Right kidney (tissue), 1 donor: ENCODE measurements at regions not wholly inside any gene's neighbourhood (a gene's known extent, or its start where the extent isn't known, plus 50 kb on each side); places are given as distances from the start of the nearest gene placed in this dataset.
"Not testable (repeated sequence)": the region's sequence is repeated elsewhere in the genome, so short reads cannot be mapped to it uniquely, and the experiment has no call there.

Experiments
- DNase-seq: peaks from one replicate; pipeline ENCODE4 v3.0.0-alpha.2; 2016

GRCh38 chr1:221473411-221473810, 268.5 kb downstream of the DUSP10 start:
- DNase-seq, result peak; percentile 18

- no peak for DNase-seq
These were observed 264.6 kb downstream of the DUSP10 start for GRCh38 chr1:221477252-221477651.

GRCh38 chr1:221478050-221478949, 263.6 kb downstream of the DUSP10 start:
- DNase-seq, result no peak

GRCh38 chr1:221487781-221488524, 253.9 kb downstream of the DUSP10 start:
- DNase-seq, result no peak

GRCh38 chr1:221488550-221488949, 253.3 kb downstream of the DUSP10 start:
- DNase-seq, result no peak

GRCh38 chr1:221494670-221495069, 247.2 kb downstream of the DUSP10 start:
- DNase-seq, result no peak

- no peak for DNase-seq
These were observed 244.8 kb downstream of the DUSP10 start for GRCh38 chr1:221497046-221497445.

- DNase-seq, result no peak
These were observed 238.6 kb downstream of the DUSP10 start for GRCh38 chr1:221503268-221503667.

- no peak for DNase-seq
These were observed 232.1 kb downstream of the DUSP10 start for GRCh38 chr1:221509575-221510355.

GRCh38 chr1:221510793-221511503, 230.9 kb downstream of the DUSP10 start:
- no peak for DNase-seq

GRCh38 chr1:221511797-221512196, 230.1 kb downstream of the DUSP10 start:
- DNase-seq, result no peak

- no peak for DNase-seq
These were observed 227.1 kb downstream of the DUSP10 start for GRCh38 chr1:221514806-221515205.

GRCh38 chr1:221515496-221515895, 226.4 kb downstream of the DUSP10 start:
- no peak for DNase-seq

- DNase-seq, result no peak
These were observed 223.9 kb downstream of the DUSP10 start for GRCh38 chr1:221517961-221518360.

- no peak for DNase-seq
These were observed 221.6 kb downstream of the DUSP10 start for GRCh38 chr1:221520250-221520649.

GRCh38 chr1:221521686-221522085, 220.2 kb downstream of the DUSP10 start:
- no peak for DNase-seq

GRCh38 chr1:221522529-221522940, 219.4 kb downstream of the DUSP10 start:
- no peak for DNase-seq

- DNase-seq, result no peak
These were observed 216.1 kb downstream of the DUSP10 start for GRCh38 chr1:221525749-221526148.

GRCh38 chr1:221527302-221527701, 214.6 kb downstream of the DUSP10 start:
- no peak for DNase-seq

GRCh38 chr1:221527886-221528624, 213.8 kb downstream of the DUSP10 start:
- no peak for DNase-seq

GRCh38 chr1:221530159-221530558, 211.7 kb downstream of the DUSP10 start:
- not testable (repeated sequence) for DNase-seq
